ENCODE measurements at regions not wholly inside any gene's neighbourhood (a gene's known extent, or its start where the extent isn't known, plus 50 kb on each side); places are given as distances from the start of the nearest gene placed in this dataset.

DNA sequence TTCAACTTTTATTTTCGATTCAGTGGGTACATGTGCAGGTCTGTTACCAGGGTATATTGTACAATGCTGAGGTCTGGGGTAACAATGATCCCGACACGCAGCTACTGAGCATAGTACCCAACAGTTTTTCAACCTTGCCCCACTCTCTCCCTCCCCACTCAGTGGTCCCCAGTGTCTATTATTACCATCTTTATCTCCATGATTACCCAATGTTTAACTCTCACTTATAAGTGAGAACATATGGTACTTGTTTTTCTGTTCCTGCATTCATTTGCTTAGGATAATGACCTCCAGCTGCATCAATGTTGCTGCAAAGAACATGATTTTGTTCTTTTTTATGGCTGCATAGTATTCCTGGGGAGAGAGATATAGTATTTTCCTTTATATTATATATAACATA, 75.7 kb upstream of the EPHB3 start:
- H3K4me1 ChIP-seq = no peaks in the 10 kb centered on the region
- H3K27ac ChIP-seq = no peak overlapping the region
- no peak overlapping the region for H3K4me3 ChIP-seq
- no peak for ATAC-seq
- DNase-seq = no peak
- H3K36me3 ChIP-seq = no peaks in the 10 kb centered on the region
- TF ChIP-seq, protein P1, sequence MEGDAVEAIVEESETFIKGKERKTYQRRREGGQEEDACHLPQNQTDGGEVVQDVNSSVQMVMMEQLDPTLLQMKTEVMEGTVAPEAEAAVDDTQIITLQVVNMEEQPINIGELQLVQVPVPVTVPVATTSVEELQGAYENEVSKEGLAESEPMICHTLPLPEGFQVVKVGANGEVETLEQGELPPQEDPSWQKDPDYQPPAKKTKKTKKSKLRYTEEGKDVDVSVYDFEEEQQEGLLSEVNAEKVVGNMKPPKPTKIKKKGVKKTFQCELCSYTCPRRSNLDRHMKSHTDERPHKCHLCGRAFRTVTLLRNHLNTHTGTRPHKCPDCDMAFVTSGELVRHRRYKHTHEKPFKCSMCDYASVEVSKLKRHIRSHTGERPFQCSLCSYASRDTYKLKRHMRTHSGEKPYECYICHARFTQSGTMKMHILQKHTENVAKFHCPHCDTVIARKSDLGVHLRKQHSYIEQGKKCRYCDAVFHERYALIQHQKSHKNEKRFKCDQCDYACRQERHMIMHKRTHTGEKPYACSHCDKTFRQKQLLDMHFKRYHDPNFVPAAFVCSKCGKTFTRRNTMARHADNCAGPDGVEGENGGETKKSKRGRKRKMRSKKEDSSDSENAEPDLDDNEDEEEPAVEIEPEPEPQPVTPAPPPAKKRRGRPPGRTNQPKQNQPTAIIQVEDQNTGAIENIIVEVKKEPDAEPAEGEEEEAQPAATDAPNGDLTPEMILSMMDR (IDR thresholded peaks at IDR 0.05) = no peak
- intact Hi-C loops (cut with DNase I) = no loop called here
- no peaks in the 10 kb centered on the region for H3K9me3 ChIP-seq
- peaks cover 24% of the 10 kb centered on the region for H3K27me3 ChIP-seq (ENCODE audit: low read depth)

DNA sequence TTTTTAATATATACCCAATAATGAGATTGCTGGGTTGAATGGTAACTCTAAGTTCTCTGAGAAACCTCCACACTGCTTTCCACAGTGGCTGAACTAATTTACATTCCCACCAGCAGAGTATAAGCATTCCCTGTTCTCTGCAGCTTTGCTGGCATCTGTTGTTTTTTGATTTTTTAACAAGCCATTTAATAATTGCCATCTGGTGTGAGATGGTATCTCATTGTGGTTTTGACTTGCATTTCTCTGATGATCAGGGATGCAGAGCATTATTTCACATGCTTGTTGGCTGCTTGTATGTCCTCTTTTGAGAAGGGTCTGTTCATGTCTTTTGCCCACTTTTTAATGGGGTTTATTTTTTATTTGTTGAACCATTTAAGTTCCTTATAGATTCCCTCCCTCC, 75.0 kb upstream of the EPHB3 start:
- DNase-seq (no peak), ATAC-seq (no peak)
- Histone ChIP-seq H3K4me1 (peaks cover 5% of the 10 kb centered on the region), H3K9me3 (no peaks in the 10 kb centered on the region), H3K27me3 (ENCODE audit: low read depth) (peaks cover 22% of the 10 kb centered on the region), H3K36me3 (no peaks in the 10 kb centered on the region), H3K4me3 (no peak overlapping the region), H3K27ac (no peak overlapping the region)
- TF ChIP-seq, protein P1 (IDR thresholded peaks at IDR 0.05) = no peak
- intact Hi-C loops (cut with DNase I) = no loop called here

DNA sequence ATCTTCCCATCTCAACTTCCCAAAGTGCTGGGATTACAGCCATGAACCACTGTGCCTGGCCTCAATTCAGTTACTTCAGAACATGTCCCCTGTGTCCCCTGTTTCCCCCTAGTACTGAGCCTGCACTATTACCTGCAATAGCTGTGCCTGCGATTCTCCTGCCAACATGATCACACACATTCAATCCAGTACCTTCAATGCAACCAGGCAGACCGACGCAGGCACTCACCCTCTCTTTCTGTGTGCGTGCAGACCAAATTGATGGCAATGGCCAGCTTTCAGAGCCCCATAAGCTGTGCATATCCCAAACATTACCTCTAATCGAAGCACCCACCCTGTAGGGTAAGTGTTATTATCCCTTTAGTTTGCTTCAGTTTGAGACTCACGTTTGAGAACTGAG, 73.0 kb upstream of the EPHB3 start:
- no peaks in the 10 kb centered on the region for H3K9me3 ChIP-seq
- peaks cover 14% of the 10 kb centered on the region for H3K4me1 ChIP-seq
- DNase-seq (no peak), ATAC-seq (no peak)
- intact Hi-C loops (cut with DNase I) = no loop called here
- peaks cover 23% of the 10 kb centered on the region for H3K27me3 ChIP-seq (ENCODE audit: low read depth)
- H3K36me3 ChIP-seq = no peaks in the 10 kb centered on the region
- no peak overlapping the region for H3K4me3 ChIP-seq
- H3K27ac ChIP-seq = no peak overlapping the region
- TF ChIP-seq, protein P1 (IDR thresholded peaks at IDR 0.05) = no peak

DNA sequence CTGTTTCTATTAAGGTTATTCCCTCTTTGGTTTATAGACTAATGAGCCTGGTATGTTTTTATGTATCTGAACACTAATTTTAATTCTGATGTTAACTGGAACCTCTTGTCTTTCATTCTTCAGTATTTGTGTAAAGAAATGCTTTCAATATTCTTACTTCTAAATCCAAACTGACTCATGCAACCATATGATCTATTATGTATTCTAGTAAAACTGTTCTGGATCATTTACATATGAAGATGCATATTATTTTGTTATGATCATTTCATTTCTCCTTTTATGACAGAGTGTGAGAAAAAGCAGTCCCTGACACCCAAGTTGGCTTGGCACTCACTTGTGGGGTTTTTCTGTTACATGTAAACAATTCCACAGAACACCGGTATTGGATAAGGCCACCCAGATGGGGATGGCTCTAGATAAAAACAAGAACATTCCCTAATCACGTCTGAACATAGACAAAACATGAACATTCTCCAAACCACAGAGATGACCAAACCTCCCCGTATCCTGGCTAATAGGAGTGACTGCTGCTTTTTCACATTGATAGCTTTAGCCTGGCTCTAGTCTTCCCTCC, 72.2 kb upstream of the EPHB3 start:
- no peak for ATAC-seq
- no peak for DNase-seq
- no peak overlapping the region for H3K27ac ChIP-seq
- TF ChIP-seq, protein P1 (IDR thresholded peaks at IDR 0.05) = no peak
- H3K36me3 ChIP-seq = no peaks in the 10 kb centered on the region
- H3K9me3 ChIP-seq = no peaks in the 10 kb centered on the region
- no peak overlapping the region for H3K4me3 ChIP-seq
- peaks cover 25% of the 10 kb centered on the region for H3K27me3 ChIP-seq (ENCODE audit: low read depth)
- intact Hi-C loops (cut with DNase I) = no loop called here
- H3K4me1 ChIP-seq = peaks cover 14% of the 10 kb centered on the region

DNA sequence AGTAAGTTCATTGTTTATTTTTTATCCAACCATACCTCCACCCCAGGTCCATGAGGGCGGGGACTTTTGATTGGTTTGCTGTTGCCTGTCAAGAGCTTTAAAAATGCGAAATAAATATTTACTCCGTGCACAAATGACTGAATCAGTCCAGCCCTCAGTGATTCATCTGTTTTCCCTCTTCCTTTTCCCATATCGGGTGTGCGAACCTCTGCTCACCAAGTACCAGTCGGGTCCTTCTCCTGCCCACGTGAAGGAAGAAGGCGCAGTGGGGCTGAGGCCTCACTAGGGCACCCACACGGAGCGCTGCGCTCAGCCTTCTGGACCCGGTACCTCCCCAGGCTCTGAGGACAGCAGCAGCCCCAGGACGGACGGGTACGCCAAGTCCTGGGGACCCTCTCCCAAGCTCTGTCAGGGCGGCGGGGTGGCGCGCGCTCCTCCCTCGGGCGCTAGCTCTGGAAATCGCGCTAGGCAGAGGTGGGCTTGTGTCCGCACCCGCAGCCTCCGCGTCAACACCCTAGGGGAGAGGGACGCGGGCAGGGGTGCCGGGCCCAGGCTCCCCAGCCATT, 70.5 kb upstream of the EPHB3 start:
- intact Hi-C loops (cut with DNase I) = no loop called here
- Histone ChIP-seq H3K27ac (peak overlapping the region; percentile 65), H3K4me1 (peaks cover 14% of the 10 kb centered on the region), H3K27me3 (ENCODE audit: low read depth) (peaks cover 25% of the 10 kb centered on the region), H3K36me3 (no peaks in the 10 kb centered on the region), H3K9me3 (no peaks in the 10 kb centered on the region), H3K4me3 (peak overlapping the region; percentile 28)
- DNase-seq (peak; percentile 66), ATAC-seq (peak; percentile 91 to 97)
- TF ChIP-seq, protein P1 (IDR thresholded peaks at IDR 0.05) = no peak

All from lower lobe of right lung (tissue), 2 donors.